Stomach smooth muscle (tissue), 2 donors: ENCODE measurements at regions not wholly inside any gene's neighbourhood (a gene's known extent, or its start where the extent isn't known, plus 50 kb on each side); places are given as distances from the start of the nearest gene placed in this dataset.
A peak's percentile ranks its signal among the peaks of the same experiment; 100 is the strongest.

Source experiments
- H3K27ac ChIP-seq: one replicate; pipeline ENCODE4 v1.7.0; 2013; ENCODE audit warnings: mild to moderate bottlenecking, low read length, inconsistent platforms
- H3K27me3 ChIP-seq, 2 donors: one replicate each; pipeline ENCODE4 v1.7.0; 2013; ENCODE audit warnings: low read length in 2 of 2; ENCODE audit not compliant: insufficient read depth in 2 of 2, control insufficient read depth in 1 of 2
- H3K36me3 ChIP-seq, 2 donors: one replicate each; pipeline ENCODE4 v1.7.0; 2013; ENCODE audit warnings: low read length in 2 of 2; ENCODE audit not compliant: control insufficient read depth in 2 of 2, insufficient read depth in 2 of 2
- H3K4me1 ChIP-seq: one replicate; pipeline ENCODE4 v1.7.0; 2013; ENCODE audit warnings: low read length; ENCODE audit not compliant: control insufficient read depth, insufficient read depth
- H3K4me3 ChIP-seq, 2 donors: one replicate each; pipeline ENCODE4 v1.7.0; 2013; ENCODE audit warnings: low read length in 2 of 2
- H3K9ac ChIP-seq, 2 donors: one replicate each; pipeline ENCODE4 v1.7.0; 2013; ENCODE audit warnings: low read length in 2 of 2, mild to moderate bottlenecking in 1 of 2
- H3K9me3 ChIP-seq, 2 donors: one replicate each; pipeline ENCODE4 v1.7.0; 2013; ENCODE audit warnings: low read length in 2 of 2; ENCODE audit not compliant: control insufficient read depth in 2 of 2
- donor health status: healthy.
- donor health status: Pancreatic carcinoma.

GRCh38 chr3:22495791-22496190 is 707.3 kb upstream of the UBE2E2 start:
- no peaks in the 10 kb centered on the region for H3K9me3 ChIP-seq
- no peaks in the 10 kb centered on the region for H3K4me1 ChIP-seq
- no peak overlapping the region for H3K9ac ChIP-seq
- H3K27me3 ChIP-seq, result no peaks in the 10 kb centered on the region
- no peaks in the 10 kb centered on the region for H3K36me3 ChIP-seq
- no peak overlapping the region for H3K4me3 ChIP-seq
- H3K27ac ChIP-seq, result no peak overlapping the region

- no peaks in the 10 kb centered on the region for H3K4me1 ChIP-seq
- H3K36me3 ChIP-seq, result no peaks in the 10 kb centered on the region
- H3K9me3 ChIP-seq, result no peaks in the 10 kb centered on the region
- H3K27ac ChIP-seq, result no peak overlapping the region
- H3K27me3 ChIP-seq, result no peaks in the 10 kb centered on the region
- no peak overlapping the region for H3K9ac ChIP-seq
- peak overlapping the region in 1 of 2 donors; percentile 13 for H3K4me3 ChIP-seq
Observed at GRCh38 chr3:22496641-22497040, 706.5 kb upstream of the UBE2E2 start.

GRCh38 chr3:22506871-22507270 is 696.3 kb upstream of the UBE2E2 start:
- Histone ChIP-seq H3K36me3 (no peaks in the 10 kb centered on the region), H3K4me3 (no peak overlapping the region), H3K4me1 (no peaks in the 10 kb centered on the region), H3K27ac (no peak overlapping the region), H3K9ac (no peak overlapping the region), H3K9me3 (no peaks in the 10 kb centered on the region), H3K27me3 (no peaks in the 10 kb centered on the region)

GRCh38 chr3:22507709-22508108 is 695.4 kb upstream of the UBE2E2 start:
- no peaks in the 10 kb centered on the region for H3K36me3 ChIP-seq
- H3K9ac ChIP-seq, result no peak overlapping the region
- no peak overlapping the region for H3K27ac ChIP-seq
- no peaks in the 10 kb centered on the region for H3K9me3 ChIP-seq
- H3K4me1 ChIP-seq, result no peaks in the 10 kb centered on the region
- no peak overlapping the region for H3K4me3 ChIP-seq
- H3K27me3 ChIP-seq, result no peaks in the 10 kb centered on the region

GRCh38 chr3:22523925-22524324 is 679.2 kb upstream of the UBE2E2 start:
- no peaks in the 10 kb centered on the region for H3K9me3 ChIP-seq
- H3K27ac ChIP-seq, result no peak overlapping the region
- H3K4me1 ChIP-seq, result no peaks in the 10 kb centered on the region
- no peak overlapping the region for H3K4me3 ChIP-seq
- H3K27me3 ChIP-seq, result no peaks in the 10 kb centered on the region
- H3K9ac ChIP-seq, result no peak overlapping the region
- no peaks in the 10 kb centered on the region for H3K36me3 ChIP-seq

- Histone ChIP-seq H3K27ac (no peak overlapping the region), H3K4me3 (no peak overlapping the region), H3K27me3 (no peaks in the 10 kb centered on the region), H3K9me3 (no peaks in the 10 kb centered on the region), H3K4me1 (no peaks in the 10 kb centered on the region), H3K9ac (no peak overlapping the region), H3K36me3 (no peaks in the 10 kb centered on the region)
Observed at GRCh38 chr3:22526266-22526837, 676.8 kb upstream of the UBE2E2 start.

- H3K9me3 ChIP-seq, result no peaks in the 10 kb centered on the region
- no peak overlapping the region for H3K4me3 ChIP-seq
- no peak overlapping the region for H3K27ac ChIP-seq
- no peaks in the 10 kb centered on the region for H3K4me1 ChIP-seq
- no peaks in the 10 kb centered on the region for H3K36me3 ChIP-seq
- no peaks in the 10 kb centered on the region for H3K27me3 ChIP-seq
- no peak overlapping the region for H3K9ac ChIP-seq
Observed at GRCh38 chr3:22536541-22536940, 666.6 kb upstream of the UBE2E2 start.

GRCh38 chr3:22537560-22537959 is 665.6 kb upstream of the UBE2E2 start:
- Histone ChIP-seq H3K36me3 (no peaks in the 10 kb centered on the region), H3K9ac (no peak overlapping the region), H3K27ac (no peak overlapping the region), H3K27me3 (no peaks in the 10 kb centered on the region), H3K4me3 (no peak overlapping the region), H3K4me1 (no peaks in the 10 kb centered on the region), H3K9me3 (peaks cover 0 to 2% of the 10 kb centered on the region in 2 donors)

- Histone ChIP-seq H3K9me3 (peaks cover 0 to 2% of the 10 kb centered on the region in 2 donors), H3K4me3 (no peak overlapping the region), H3K27me3 (no peaks in the 10 kb centered on the region), H3K9ac (no peak overlapping the region), H3K27ac (no peak overlapping the region), H3K4me1 (no peaks in the 10 kb centered on the region), H3K36me3 (no peaks in the 10 kb centered on the region)
Observed at GRCh38 chr3:22542311-22542710, 660.8 kb upstream of the UBE2E2 start.

- H3K36me3 ChIP-seq, result no peaks in the 10 kb centered on the region
- no peak overlapping the region for H3K4me3 ChIP-seq
- H3K9ac ChIP-seq, result no peak overlapping the region
- H3K27ac ChIP-seq, result no peak overlapping the region
- no peaks in the 10 kb centered on the region for H3K9me3 ChIP-seq
- H3K4me1 ChIP-seq, result no peaks in the 10 kb centered on the region
- no peaks in the 10 kb centered on the region for H3K27me3 ChIP-seq
Observed at GRCh38 chr3:22555753-22556435, 647.2 kb upstream of the UBE2E2 start.

- Histone ChIP-seq H3K4me3 (no peak overlapping the region), H3K27me3 (no peaks in the 10 kb centered on the region), H3K36me3 (no peaks in the 10 kb centered on the region), H3K9ac (no peak overlapping the region), H3K9me3 (no peaks in the 10 kb centered on the region), H3K27ac (no peak overlapping the region), H3K4me1 (no peaks in the 10 kb centered on the region)
Observed at GRCh38 chr3:22565393-22565792, 637.7 kb upstream of the UBE2E2 start.
